MM.1S (cell line): ENCODE measurements at regions not wholly inside any gene's neighbourhood (a gene's known extent, or its start where the extent isn't known, plus 50 kb on each side); places are given as distances from the start of the nearest gene placed in this dataset.
"Not testable (repeated sequence)": the region's sequence is repeated elsewhere in the genome, so short reads cannot be mapped to it uniquely, and the experiment has no call there.

Source experiments
- DNase-seq: peaks from one replicate; pipeline ENCODE4 v3.0.0-alpha.2; 2015
- H2AFZ ChIP-seq: fragments of 300-600 bp; sonication (generic); 2 replicates; pipeline ENCODE4 v1.6.0; 2016; ENCODE audit warnings: antibody characterized with exemption, low read length
- H3F3A ChIP-seq: fragments of 300-600 bp; sonication (generic); 2 replicates; pipeline ENCODE4 v1.6.1; 2016; ENCODE audit warnings: mild to moderate bottlenecking, antibody characterized with exemption, low read length, moderate library complexity, mixed read lengths; ENCODE audit not compliant: insufficient read depth
- H3K27ac ChIP-seq: fragments of 300-600 bp; sonication (generic); 2 replicates; pipeline ENCODE4 v1.5.1; 2016; ENCODE audit warnings: mild to moderate bottlenecking, low read length
- H3K27me3 ChIP-seq: fragments of 300-600 bp; sonication (generic); replicated peaks from 2 replicates; pipeline ENCODE4 v1.6.0; 2016; ENCODE audit warnings: low read length; ENCODE audit not compliant: insufficient read depth
- H3K36me3 ChIP-seq: fragments of 300-600 bp; sonication (generic); replicated peaks from 2 replicates; pipeline ENCODE4 v1.6.1; 2016; ENCODE audit warnings: mild to moderate bottlenecking, low read length, mixed read lengths; ENCODE audit not compliant: insufficient read depth
- H3K4me1 ChIP-seq: fragments of 300-600 bp; sonication (generic); 2 replicates; pipeline ENCODE4 v1.6.1; 2016; ENCODE audit warnings: low read length, mixed read lengths
- H3K4me2 ChIP-seq: fragments of 300-600 bp; sonication (generic); 2 replicates; pipeline ENCODE4 v1.6.0; 2016; ENCODE audit warnings: low read depth, low read length
- H3K4me3 ChIP-seq: fragments of 300-600 bp; sonication (generic); 2 replicates; pipeline ENCODE4 v1.5.1; 2016; ENCODE audit warnings: low read length, mixed read lengths
- H3K79me2 ChIP-seq: fragments of 300-600 bp; sonication (generic); 2 replicates; pipeline ENCODE4 v1.6.1; 2016; ENCODE audit warnings: mixed run types, low read length, mixed read lengths
- H3K9ac ChIP-seq: fragments of 300-600 bp; sonication (generic); 2 replicates; pipeline ENCODE4 v1.6.1; 2016; ENCODE audit warnings: low read length, mixed read lengths
- H3K9me2 ChIP-seq: fragments of 300-600 bp; sonication (generic); replicated peaks from 2 replicates; pipeline ENCODE4 v1.6.1; 2016; ENCODE audit warnings: mild to moderate bottlenecking, low read length, mixed read lengths; ENCODE audit not compliant: insufficient read depth
- H3K9me3 ChIP-seq: fragments of 300-600 bp; sonication (generic); replicated peaks from 2 replicates; pipeline ENCODE4 v1.6.1; 2016; ENCODE audit warnings: mild to moderate bottlenecking, low read length, mixed read lengths; ENCODE audit not compliant: insufficient read depth
- H4K20me1 ChIP-seq: fragments of 300-600 bp; sonication (generic); 2 replicates; pipeline ENCODE4 v1.6.1; 2016; ENCODE audit warnings: mild to moderate bottlenecking, low read length, moderate library complexity, mixed read lengths; ENCODE audit not compliant: insufficient read depth
- CTCF ChIP-seq: fragments of 300-600 bp; sonication (generic); IDR thresholded peaks from 2 replicates; pipeline ENCODE4 v1.5.1; 2016; ENCODE audit warnings: antibody characterized with exemption, low read length, mixed read lengths
- EZH2 ChIP-seq: fragments of 300-600 bp; sonication (generic); optimal IDR thresholded peaks from 2 replicates; pipeline ENCODE3; 2017; ENCODE audit warnings: low read depth, mild to moderate bottlenecking, antibody characterized with exemption, low read length, mixed read lengths
- EZH2phosphoT487 ChIP-seq: fragments of 300-600 bp; sonication (generic); IDR thresholded peaks from 2 replicates; pipeline ENCODE4 v1.6.1; 2018; ENCODE audit warnings: antibody characterized with exemption, low read length

DNA sequence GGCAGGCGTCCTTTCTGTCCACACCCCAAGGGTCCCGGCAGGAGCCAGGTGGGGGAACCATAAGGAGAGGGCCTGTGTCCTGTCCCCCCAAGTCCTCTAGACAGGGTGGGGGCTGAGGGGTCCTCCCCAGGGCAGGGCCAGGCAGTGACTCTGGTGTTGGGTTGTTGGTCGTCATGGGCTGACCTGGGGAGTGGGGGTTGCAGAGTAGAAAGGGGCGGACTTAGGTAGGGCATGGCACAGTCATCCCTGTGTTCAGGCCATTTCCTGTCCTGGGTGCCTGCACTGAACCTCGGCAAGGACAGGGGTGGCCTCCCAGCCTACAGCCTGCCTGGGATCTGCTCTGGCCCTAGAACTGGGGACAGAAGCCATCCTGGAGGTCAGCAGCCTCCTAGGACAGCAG lies 356.2 kb downstream of the TMEM121 start:
- no peaks in the 10 kb centered on the region for H3K9me2 ChIP-seq
- H3K27me3 ChIP-seq, result no peaks in the 10 kb centered on the region
- no peak overlapping the region for H2AFZ ChIP-seq
- H3K9ac ChIP-seq, result no peak overlapping the region
- no peaks in the 10 kb centered on the region for H3K79me2 ChIP-seq
- H3K4me3 ChIP-seq, result no peak overlapping the region
- H3K4me2 ChIP-seq, result no peak overlapping the region
- no peak for DNase-seq
- no peak for TF ChIP-seq EZH2phosphoT487
- TF ChIP-seq EZH2, result no peak
- TF ChIP-seq CTCF, result no peak
- H3K9me3 ChIP-seq, result no peaks in the 10 kb centered on the region
- H3K27ac ChIP-seq, result no peak overlapping the region
- H3K4me1 ChIP-seq, result no peaks in the 10 kb centered on the region
- no peaks in the 10 kb centered on the region for H4K20me1 ChIP-seq
- no peaks in the 10 kb centered on the region for H3K36me3 ChIP-seq
- no peaks in the 10 kb centered on the region for H3F3A ChIP-seq

DNA sequence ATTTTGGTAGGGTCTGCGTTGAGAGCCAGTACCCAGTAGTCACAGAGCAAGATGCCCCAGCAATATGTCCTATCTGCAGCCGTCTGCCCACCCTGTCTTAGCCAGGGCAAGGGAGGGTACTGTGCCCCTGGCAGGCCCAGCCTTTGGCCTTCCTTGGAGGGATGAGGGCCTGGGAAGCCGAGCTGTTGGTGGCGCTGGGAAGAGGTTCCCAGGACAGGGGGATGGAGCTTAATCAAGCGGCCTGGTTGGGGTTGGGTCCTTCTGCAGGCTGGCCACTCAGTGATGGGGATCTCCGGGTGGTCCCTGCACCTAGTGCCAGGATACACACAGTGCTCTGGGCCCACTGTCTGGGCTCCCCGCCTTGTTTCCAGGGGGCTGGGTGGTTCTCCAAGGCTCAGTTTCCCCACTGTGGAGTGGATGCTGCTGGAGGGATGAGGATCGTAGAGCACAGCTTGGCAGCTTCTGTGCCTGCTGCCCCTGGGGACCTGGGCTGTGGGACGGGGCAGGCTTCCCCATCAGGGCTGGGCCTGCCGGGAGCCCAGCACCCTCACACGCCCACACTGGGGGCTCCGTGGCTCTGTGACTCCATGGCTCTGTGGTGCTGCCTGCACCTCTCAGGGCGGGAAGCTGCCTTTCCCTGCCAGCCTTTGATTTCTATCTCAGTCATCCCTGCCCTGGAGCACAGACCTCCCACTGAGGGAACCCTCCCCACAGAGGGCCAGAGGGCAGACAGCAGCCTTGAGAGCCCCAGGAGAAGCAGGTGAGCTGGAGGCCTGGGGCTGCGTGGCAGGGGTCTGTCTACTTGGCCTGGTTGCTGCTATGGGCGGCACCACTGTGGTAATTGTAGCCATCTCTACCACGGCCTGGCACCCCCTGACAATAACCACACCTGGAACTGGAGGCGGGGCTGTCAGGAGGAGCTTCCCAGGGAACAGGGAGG lies 357.0 kb downstream of the TMEM121 start:
- H3K27me3 ChIP-seq, result no peaks in the 10 kb centered on the region
- no peak for DNase-seq
- H3K9me3 ChIP-seq, result no peaks in the 10 kb centered on the region
- no peaks in the 10 kb centered on the region for H3K79me2 ChIP-seq
- H2AFZ ChIP-seq, result no peak overlapping the region
- no peaks in the 10 kb centered on the region for H4K20me1 ChIP-seq
- no peak overlapping the region for H3K4me3 ChIP-seq
- TF ChIP-seq EZH2 (no peak), EZH2phosphoT487 (no peak), CTCF (no peak)
- no peaks in the 10 kb centered on the region for H3F3A ChIP-seq
- H3K4me2 ChIP-seq, result no peak overlapping the region
- no peaks in the 10 kb centered on the region for H3K9me2 ChIP-seq
- no peaks in the 10 kb centered on the region for H3K4me1 ChIP-seq
- no peaks in the 10 kb centered on the region for H3K36me3 ChIP-seq
- no peak overlapping the region for H3K9ac ChIP-seq
- H3K27ac ChIP-seq, result no peak overlapping the region

DNA sequence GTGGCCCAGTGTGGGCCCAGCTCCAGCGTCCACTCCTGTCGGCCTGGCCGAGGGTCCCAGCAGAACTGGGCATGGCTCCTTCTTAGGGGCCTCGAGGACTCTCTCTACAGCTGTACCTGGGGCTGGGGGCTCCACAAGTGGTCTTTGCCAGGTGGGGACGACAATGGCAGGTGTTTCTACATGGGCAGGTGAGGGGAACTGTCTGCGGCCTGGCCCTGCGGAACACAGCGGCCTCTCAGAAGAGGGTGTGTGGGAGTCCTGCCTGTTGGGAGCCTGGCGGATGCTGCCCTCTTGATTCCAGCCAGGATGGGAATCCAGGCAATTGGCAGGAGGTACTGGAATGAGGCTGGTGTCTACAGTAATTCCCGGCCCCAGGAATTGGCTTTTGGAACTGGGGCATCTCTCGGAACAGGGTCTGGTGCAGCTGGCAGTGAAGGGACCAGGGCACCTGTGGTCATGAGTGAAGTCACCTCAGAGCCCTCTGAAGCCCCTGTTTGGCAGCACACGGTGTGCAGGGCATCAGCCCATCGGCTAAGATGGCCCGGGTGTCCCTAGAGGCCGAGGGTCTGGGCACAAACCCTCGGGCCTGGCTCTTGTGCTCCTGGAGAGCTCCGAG lies 357.9 kb downstream of the TMEM121 start:
- H3K4me3 ChIP-seq, H3K4me1 ChIP-seq, H4K20me1 ChIP-seq, H2AFZ ChIP-seq, H3F3A ChIP-seq, H3K27ac ChIP-seq, DNase-seq, H3K9me2 ChIP-seq, H3K27me3 ChIP-seq, H3K9ac ChIP-seq, H3K79me2 ChIP-seq, H3K36me3 ChIP-seq, H3K9me3 ChIP-seq, H3K4me2 ChIP-seq: not testable (repeated sequence)

DNA sequence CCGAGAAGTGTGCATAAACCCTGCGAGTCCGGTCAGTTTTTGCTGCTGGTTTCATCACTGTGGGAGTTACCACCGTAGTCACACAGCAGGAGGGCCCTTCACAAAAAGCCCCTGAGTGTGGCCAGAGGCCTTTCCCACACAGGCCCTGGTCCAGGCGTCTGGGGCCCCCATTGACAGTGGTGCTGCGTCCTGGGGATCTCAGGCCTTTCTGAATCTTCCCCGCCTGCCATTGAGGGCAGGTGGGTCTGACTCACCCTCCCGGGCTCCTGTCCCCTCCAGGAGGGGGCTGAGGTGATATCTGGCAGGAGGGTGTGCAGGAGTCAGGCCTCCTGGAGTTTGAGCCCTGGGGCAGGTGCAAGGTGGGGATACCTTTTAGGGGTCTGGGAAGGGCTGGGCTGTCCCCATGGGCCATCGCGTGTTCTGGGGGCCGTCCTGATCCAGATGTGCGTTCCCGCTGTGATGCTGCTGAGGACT lies 358.5 kb downstream of the TMEM121 start:
- no peaks in the 10 kb centered on the region for H3K79me2 ChIP-seq
- no peaks in the 10 kb centered on the region for H3K9me2 ChIP-seq
- H3K4me1 ChIP-seq, result no peaks in the 10 kb centered on the region
- H3K27ac ChIP-seq, result no peak overlapping the region
- no peaks in the 10 kb centered on the region for H3K9me3 ChIP-seq
- no peak overlapping the region for H2AFZ ChIP-seq
- no peak for TF ChIP-seq EZH2phosphoT487
- TF ChIP-seq EZH2, result no peak
- no peak for TF ChIP-seq CTCF
- no peaks in the 10 kb centered on the region for H3F3A ChIP-seq
- no peak overlapping the region for H3K9ac ChIP-seq
- no peaks in the 10 kb centered on the region for H4K20me1 ChIP-seq
- no peaks in the 10 kb centered on the region for H3K27me3 ChIP-seq
- H3K4me3 ChIP-seq, result no peak overlapping the region
- H3K4me2 ChIP-seq, result no peak overlapping the region
- no peak for DNase-seq
- no peaks in the 10 kb centered on the region for H3K36me3 ChIP-seq
